GM10266 (cell line): ENCODE measurements at regions not wholly inside any gene's neighbourhood (a gene's known extent, or its start where the extent isn't known, plus 50 kb on each side); places are given as distances from the start of the nearest gene placed in this dataset.
"Not testable (repeated sequence)": the region's sequence is repeated elsewhere in the genome, so short reads cannot be mapped to it uniquely, and the experiment has no call there.

ENCODE experiments used
- DNase-seq: peaks from one replicate; pipeline ENCODE4 v3.0.0; 2012; ENCODE audit errors: extremely low spot score
- CTCF ChIP-seq: IDR thresholded peaks from 2 replicates; pipeline ENCODE4 v1.5.1; 2012; ENCODE audit warnings: mild to moderate bottlenecking, low read depth; ENCODE audit not compliant: control insufficient read depth, insufficient read depth; ENCODE audit errors: missing control alignments

DNA sequence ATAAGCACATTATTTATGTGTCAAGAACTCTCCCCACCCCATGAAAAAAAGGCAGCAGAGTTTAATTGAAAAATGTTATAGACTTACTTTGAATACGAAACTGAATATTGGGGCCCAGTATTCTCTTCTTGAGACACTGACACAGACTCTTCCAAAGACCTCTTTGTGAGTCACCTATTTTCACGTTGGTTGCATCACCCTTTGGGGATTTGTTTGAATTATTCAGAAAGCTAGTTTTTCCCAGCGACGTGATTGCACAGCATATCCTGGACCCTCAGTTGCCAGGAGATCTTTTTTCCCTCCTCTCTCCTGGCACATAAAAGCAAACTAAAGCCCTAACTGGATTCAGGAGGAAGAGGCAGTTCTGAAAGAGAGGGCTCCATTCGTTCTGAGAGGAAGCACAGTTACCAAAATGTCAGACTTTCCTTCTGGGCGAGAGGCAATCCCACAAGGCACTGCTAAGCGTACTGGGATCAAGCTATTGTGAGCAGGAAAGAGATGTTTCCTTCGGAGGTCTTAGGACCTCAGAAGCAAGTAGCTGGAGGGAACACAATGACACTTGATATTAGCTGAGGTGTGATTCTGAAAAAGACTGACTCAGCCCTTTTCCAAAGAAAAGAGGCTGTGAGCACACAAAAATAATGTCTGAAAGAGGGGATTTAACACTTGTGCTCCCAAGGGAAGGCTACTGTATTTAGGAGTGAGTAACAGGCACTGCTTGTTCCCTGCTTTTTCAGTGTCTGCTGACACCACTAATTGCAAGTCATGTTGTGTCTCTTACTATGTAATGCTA lies 65.8 kb upstream of the CADPS start:
- no peak for DNase-seq
- TF ChIP-seq CTCF: no peak

DNA sequence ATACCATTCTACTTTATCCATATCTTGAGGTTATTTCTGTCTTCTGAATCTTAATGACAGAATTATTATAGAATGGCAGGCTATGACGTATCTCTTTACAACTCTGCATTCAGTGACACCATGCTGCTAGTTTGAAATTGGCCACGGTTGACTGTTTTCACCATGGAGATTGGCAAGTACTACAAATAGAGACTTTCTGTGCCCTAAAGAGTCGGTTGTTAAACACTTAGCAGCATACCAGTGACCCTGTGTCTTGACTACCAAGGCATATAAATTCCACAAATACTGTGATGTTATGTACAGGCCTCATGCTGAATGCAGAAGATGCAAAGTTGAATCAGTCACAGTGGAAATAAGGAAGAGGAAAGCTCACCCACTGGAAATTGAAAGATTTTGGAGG lies 67.0 kb upstream of the CADPS start:
- TF ChIP-seq CTCF: no peak
- no peak for DNase-seq

DNA sequence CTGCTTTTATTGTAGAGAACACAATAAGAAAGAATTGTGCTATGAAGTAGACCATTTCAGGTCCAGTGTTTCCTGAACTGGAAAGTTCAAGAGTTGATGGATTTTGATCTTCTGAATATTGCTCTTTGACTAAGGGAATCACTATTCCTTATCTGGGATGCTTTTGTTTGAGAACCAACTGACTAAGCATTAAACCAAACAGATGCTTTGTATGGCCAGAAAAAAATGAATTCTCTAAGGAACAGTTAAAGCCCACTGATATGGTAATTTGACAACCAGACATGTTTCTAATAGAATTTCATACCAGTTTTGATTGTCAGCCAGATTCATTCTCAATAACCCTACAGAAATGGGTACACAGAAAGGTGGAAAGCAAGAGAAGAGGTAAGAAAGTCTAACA lies 67.5 kb upstream of the CADPS start:
- DNase-seq: no peak
- TF ChIP-seq CTCF: no peak

- DNase-seq: no peak
- TF ChIP-seq CTCF: no peak
These were observed 73.7 kb upstream of the CADPS start for GRCh38 chr3:62948921-62949320.

GRCh38 chr3:62950210-62950609 lies 75.0 kb upstream of the CADPS start:
- TF ChIP-seq CTCF: no peak
- no peak for DNase-seq

DNA sequence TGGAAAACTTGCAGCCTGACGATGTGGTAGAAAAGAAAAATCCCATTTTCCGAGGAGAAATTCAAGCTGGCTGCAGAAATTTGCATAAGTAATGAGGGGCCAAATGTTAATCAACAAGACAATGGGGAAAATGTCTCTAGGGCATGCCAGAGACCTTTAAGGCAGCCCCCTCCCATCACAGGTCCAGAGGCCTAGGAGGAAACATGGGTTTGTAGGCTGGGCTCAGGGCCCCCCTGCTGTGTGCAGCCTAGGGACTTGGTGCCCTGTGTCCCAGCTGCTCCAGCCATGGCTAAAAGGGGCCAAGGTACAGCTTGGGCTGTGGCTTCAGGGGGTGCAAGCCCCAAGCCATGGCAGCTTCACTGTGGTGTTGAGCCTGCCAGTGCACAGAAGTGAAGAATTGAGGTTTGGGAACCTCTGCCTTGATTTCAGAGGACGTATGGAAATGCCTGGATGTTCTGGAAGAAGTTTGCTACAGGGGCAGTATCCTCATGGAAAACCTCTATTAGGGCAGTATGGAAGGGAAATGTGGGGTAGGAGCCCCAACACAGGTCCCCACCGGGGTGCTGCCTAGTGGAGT lies 75.9 kb upstream of the CADPS start:
- TF ChIP-seq CTCF: no peak
- no peak for DNase-seq

- not testable (repeated sequence) for DNase-seq
These were observed 76.7 kb upstream of the CADPS start for GRCh38 chr3:62951880-62952279.
